Inferior parietal cortex (tissue), 1 donor: ENCODE measurements at regions not wholly inside any gene's neighbourhood (a gene's known extent, or its start where the extent isn't known, plus 50 kb on each side); places are given as distances from the start of the nearest gene placed in this dataset.
"Not testable (repeated sequence)": the region's sequence is repeated elsewhere in the genome, so short reads cannot be mapped to it uniquely, and the experiment has no call there.

Experiments used
- DNase-seq: peaks from one replicate; pipeline ENCODE4 v3.0.0-alpha.2; 2016; ENCODE audit errors: extremely low spot score

GRCh38 chr5:89218364-89218763, 335.4 kb upstream of the MEF2C start:
- no peak for DNase-seq

- peak; percentile 33 for DNase-seq
These were observed 333.6 kb upstream of the MEF2C start for GRCh38 chr5:89216606-89217005.

- no peak for DNase-seq
These were observed 330.6 kb upstream of the MEF2C start for GRCh38 chr5:89213573-89213972.

- no peak for DNase-seq
These were observed 328.9 kb upstream of the MEF2C start for GRCh38 chr5:89211836-89212235.

- DNase-seq, result no peak
These were observed 325.8 kb upstream of the MEF2C start for GRCh38 chr5:89208811-89209210.

GRCh38 chr5:89208392-89208791, 325.4 kb upstream of the MEF2C start:
- DNase-seq, result no peak

GRCh38 chr5:89204756-89205155, 321.8 kb upstream of the MEF2C start:
- DNase-seq, result no peak

- DNase-seq, result no peak
These were observed 320.6 kb upstream of the MEF2C start for GRCh38 chr5:89203611-89204010.

GRCh38 chr5:89200899-89201298, 317.9 kb upstream of the MEF2C start:
- DNase-seq, result no peak

- no peak for DNase-seq
These were observed 316.3 kb upstream of the MEF2C start for GRCh38 chr5:89199306-89199705.

- DNase-seq, result no peak
These were observed 308.4 kb upstream of the MEF2C start for GRCh38 chr5:89191374-89191773.

- DNase-seq, result no peak
These were observed 307.7 kb upstream of the MEF2C start for GRCh38 chr5:89190515-89191265.

GRCh38 chr5:89187883-89188465, 305.0 kb upstream of the MEF2C start:
- no peak for DNase-seq

- DNase-seq, result no peak
These were observed 304.3 kb upstream of the MEF2C start for GRCh38 chr5:89187268-89187667.

- no peak for DNase-seq
These were observed 298.6 kb upstream of the MEF2C start for GRCh38 chr5:89181546-89181945.

- no peak for DNase-seq
These were observed 296.7 kb upstream of the MEF2C start for GRCh38 chr5:89179731-89180130.

GRCh38 chr5:89178541-89178940, 295.6 kb upstream of the MEF2C start:
- no peak for DNase-seq

- DNase-seq, result no peak
These were observed 290.5 kb upstream of the MEF2C start for GRCh38 chr5:89173528-89173927.

- DNase-seq, result no peak
These were observed 285.8 kb upstream of the MEF2C start for GRCh38 chr5:89168766-89169165.

- DNase-seq, result not testable (repeated sequence)
These were observed 281.7 kb upstream of the MEF2C start for GRCh38 chr5:89164703-89165102.

- no peak for DNase-seq
These were observed 273.2 kb upstream of the MEF2C start for GRCh38 chr5:89156226-89156625.

GRCh38 chr5:89147031-89147430, 264.0 kb upstream of the MEF2C start:
- no peak for DNase-seq

GRCh38 chr5:89137148-89137547, 254.2 kb upstream of the MEF2C start:
- DNase-seq, result peak; percentile 48

GRCh38 chr5:89133975-89134374, 251.0 kb upstream of the MEF2C start:
- no peak for DNase-seq
